H1 (cell line): ENCODE measurements at regions not wholly inside any gene's neighbourhood (a gene's known extent, or its start where the extent isn't known, plus 50 kb on each side); places are given as distances from the start of the nearest gene placed in this dataset.

Experiments used
- CTCF ChIA-PET: fragments of 300-600 bp; sonication (Branson Sonifier 250); formaldehyde crosslinking; loops from one replicate; lab custom pipeline; 2021; ENCODE audit not compliant: partially characterized antibody; lab: Charles Lee
- POLR2A ChIA-PET: fragments of 300-600 bp; sonication (Branson Sonifier 250); formaldehyde crosslinking; loops from one replicate; lab custom pipeline; 2021; ENCODE audit warnings: inconsistent platforms; ENCODE audit not compliant: partially characterized antibody; lab: Charles Lee
- DNase-seq, 2 experiments: peaks; one replicate each; pipeline versions ENCODE4 v3.0.0 to v3.0.0-alpha.2; 2010 to 2022; ENCODE audit warnings: low spot score in 2 of 2, low read depth in 1 of 2, mixed read lengths in 1 of 2
- FAIRE-seq: peaks from 2 replicates; lab custom pipeline; 2011; peaks lifted over from hg19 to GRCh38; lab: Jason Lieb, UNC
- H2AFZ ChIP-seq: 2 replicates; pipeline ENCODE4 v1.8.1; 2012; ENCODE audit warnings: low read length, inconsistent platforms
- H2AK5ac ChIP-seq: 2 replicates; pipeline ENCODE4 v1.6.1; 2013; ENCODE audit warnings: low read depth, low read length
- H2BK120ac ChIP-seq: replicated peaks from 2 replicates; pipeline ENCODE3; 2013; ENCODE audit warnings: low read depth, low read length, inconsistent platforms
- H2BK12ac ChIP-seq: 2 replicates; pipeline ENCODE4 v1.6.1; 2013; ENCODE audit warnings: low read depth, low read length
- H2BK15ac ChIP-seq: 2 replicates; pipeline ENCODE4 v1.6.1; 2013; ENCODE audit warnings: low read length
- H2BK20ac ChIP-seq: 2 replicates; pipeline ENCODE4 v1.6.1; 2013; ENCODE audit warnings: low read length
- H2BK5ac ChIP-seq: 2 replicates; pipeline ENCODE4 v1.6.1; 2013; ENCODE audit warnings: low read depth, low read length
- H3K14ac ChIP-seq: 2 replicates; pipeline ENCODE4 v1.6.1; 2013; ENCODE audit warnings: inconsistent platforms; ENCODE audit not compliant: insufficient read length
- H3K18ac ChIP-seq: 2 replicates; pipeline ENCODE4 v1.6.1; 2013; ENCODE audit warnings: low read length; ENCODE audit errors: extremely low read depth
- H3K23ac ChIP-seq: 2 replicates; pipeline ENCODE4 v1.6.1; 2013; ENCODE audit warnings: inconsistent platforms; ENCODE audit not compliant: insufficient read length
- H3K23me2 ChIP-seq: 2 replicates; pipeline ENCODE4 v1.6.1; 2013; ENCODE audit warnings: low read depth, low read length
- H3K27ac ChIP-seq: 2 replicates; pipeline ENCODE4 v1.6.1; 2011; ENCODE audit warnings: low read depth, low read length, inconsistent platforms
- H3K27me3 ChIP-seq, 4 experiments: replicated peaks in 1 of 4; 1 replicate in 1 of 4; 2 replicates in 3 of 4; pipeline versions ENCODE4 v1.6.1 to v1.8.1; 2011 to 2013; ENCODE audit warnings: low read length in 3 of 4, mild to moderate bottlenecking in 3 of 4, inconsistent platforms in 2 of 4, mixed read lengths in 2 of 4, moderate library complexity in 1 of 4; ENCODE audit not compliant: control insufficient read depth in 3 of 4, insufficient read depth in 3 of 4; ENCODE audit errors: extremely low read depth in 1 of 4
- H3K36me3 ChIP-seq, 4 experiments: 2 replicates each; pipeline versions ENCODE4 v1.6.1 to v1.8.1; 2011 to 2013; ENCODE audit warnings: mild to moderate bottlenecking in 4 of 4, low read length in 3 of 4, moderate library complexity in 2 of 4, control low read depth in 1 of 4, inconsistent platforms in 1 of 4; ENCODE audit not compliant: insufficient read depth in 4 of 4, control insufficient read depth in 2 of 4
- H3K4ac ChIP-seq: replicated peaks from 2 replicates; pipeline ENCODE3; 2013; ENCODE audit warnings: low read length, low read depth, mixed read lengths, inconsistent platforms; ENCODE audit not compliant: insufficient read length
- H3K4me1 ChIP-seq, 4 experiments: replicated peaks in 1 of 4; 1 replicate in 1 of 4; 2 replicates in 3 of 4; pipeline versions ENCODE4 v1.6.1 to v1.8.1; 2011 to 2013; ENCODE audit warnings: low read length in 3 of 4, inconsistent platforms in 2 of 4, mixed read lengths in 1 of 4; ENCODE audit not compliant: insufficient read depth in 4 of 4, control insufficient read depth in 3 of 4
- H3K4me2 ChIP-seq, 2 experiments: 2 replicates each; pipeline versions ENCODE4 v1.6.1 to v1.8.1; 2011 to 2013; ENCODE audit warnings: low read depth in 2 of 2, low read length in 2 of 2, control low read depth in 1 of 2, inconsistent platforms in 1 of 2, mild to moderate bottlenecking in 1 of 2; ENCODE audit not compliant: insufficient read depth in 1 of 2
- H3K4me3 ChIP-seq, 4 experiments: fragments of 200-600, 300-600 bp in 1 of 4; sonication (generic), shearing (Covaris generic), sonication (Bioruptor Twin) in 1 of 4; 2 replicates each; pipeline versions ENCODE4 v1.5.1 to v1.8.1; 2011 to 2016; ENCODE audit warnings: low read length in 4 of 4, low read depth in 3 of 4, control low read depth in 2 of 4, inconsistent platforms in 2 of 4, mild to moderate bottlenecking in 2 of 4, mixed read lengths in 1 of 4, moderate library complexity in 1 of 4; ENCODE audit not compliant: insufficient read depth in 2 of 4; ENCODE audit errors: extremely low read depth in 1 of 4
- H3K56ac ChIP-seq: replicated peaks from 2 replicates; pipeline ENCODE3; 2013; ENCODE audit warnings: low read depth, mild to moderate bottlenecking, mixed read lengths, low read length, inconsistent platforms; ENCODE audit not compliant: insufficient read length
- H3K79me1 ChIP-seq: 2 replicates; pipeline ENCODE4 v1.6.1; 2013; ENCODE audit warnings: low read depth, low read length, control low read depth
- H3K79me2 ChIP-seq, 2 experiments: 2 replicates each; pipeline versions ENCODE4 v1.6.1 to v1.8.1; 2012 to 2013; ENCODE audit warnings: low read length in 2 of 2, mild to moderate bottlenecking in 2 of 2, inconsistent platforms in 1 of 2; ENCODE audit not compliant: insufficient read depth in 2 of 2, control insufficient read depth in 1 of 2
- H3K9ac ChIP-seq, 4 experiments: replicated peaks in 1 of 4; 1 replicate in 1 of 4; 2 replicates in 3 of 4; pipeline versions ENCODE4 v1.6.1 to v1.8.1; 2011 to 2013; ENCODE audit warnings: low read depth in 3 of 4, low read length in 3 of 4, control low read depth in 2 of 4, mild to moderate bottlenecking in 2 of 4, moderate library complexity in 2 of 4, inconsistent platforms in 1 of 4; ENCODE audit errors: extremely low read depth in 1 of 4
- H3K9me3 ChIP-seq, 2 experiments: 2 replicates each; pipeline versions ENCODE4 v1.6.1 to v1.8.1; 2012 to 2013; ENCODE audit warnings: mild to moderate bottlenecking in 2 of 2, moderate library complexity in 2 of 2, control low read depth in 1 of 2, inconsistent platforms in 1 of 2, low read depth in 1 of 2, low read length in 1 of 2, mixed read lengths in 1 of 2; ENCODE audit not compliant: insufficient read depth in 2 of 2
- H4K20me1 ChIP-seq, 2 experiments: replicated peaks in 1 of 2; 2 replicates each; pipeline versions ENCODE3 to v1.8.1; 2011 to 2013; ENCODE audit warnings: inconsistent platforms in 2 of 2, low read length in 2 of 2, mild to moderate bottlenecking in 1 of 2; ENCODE audit not compliant: insufficient read depth in 2 of 2, control insufficient read depth in 1 of 2
- H4K5ac ChIP-seq: 2 replicates; pipeline ENCODE4 v1.6.1; 2013; ENCODE audit warnings: low read length, low read depth, mixed read lengths, inconsistent platforms; ENCODE audit not compliant: insufficient read length
- H4K8ac ChIP-seq: 2 replicates; pipeline ENCODE4 v1.8.0; 2013; ENCODE audit warnings: mild to moderate bottlenecking, moderate library complexity, low read length, inconsistent platforms; ENCODE audit not compliant: insufficient read depth; ENCODE audit errors: extremely low read depth
- H4K91ac ChIP-seq: replicated peaks from 2 replicates; pipeline ENCODE3; 2013; ENCODE audit warnings: low read length, mixed read lengths, inconsistent platforms; ENCODE audit not compliant: insufficient read length
- CBX5 ChIP-seq: fragments of 300-800, 300-1000 bp; sonication (generic); IDR thresholded peaks from 2 replicates; pipeline ENCODE4 v1.7.1; 2016; ENCODE audit warnings: antibody characterized with exemption, low read length, low read depth
- GTF2F1 ChIP-seq: IDR thresholded peaks from 2 replicates; pipeline ENCODE4 v1.6.1; 2012; ENCODE audit warnings: low read depth, low read length, improper control_type of control experiment, borderline replicate concordance
- HDAC2 ChIP-seq, 2 experiments: fragments of 300-600 bp in 1 of 2; sonication (generic) in 1 of 2; IDR thresholded peaks; 2 replicates each; pipeline ENCODE4 v1.6.1; 2011 to 2012; ENCODE audit warnings: low read depth in 2 of 2, low read length in 2 of 2, mild to moderate bottlenecking in 2 of 2, moderate library complexity in 2 of 2, borderline replicate concordance in 1 of 2, inconsistent platforms in 1 of 2
- HDAC6 ChIP-seq: IDR thresholded peaks from one replicate; pipeline ENCODE4 v1.7.1; 2012; ENCODE audit warnings: low read depth, mild to moderate bottlenecking, inconsistent platforms, low read length, moderate library complexity
- JUND ChIP-seq: IDR thresholded peaks from 2 replicates; pipeline ENCODE4 v1.6.1; 2011; ENCODE audit warnings: mild to moderate bottlenecking, improper control_type of control experiment, low read length
- POLR2A ChIP-seq, 2 experiments: IDR thresholded peaks; 1 replicate in 1 of 2; 2 replicates in 1 of 2; pipeline ENCODE4 v1.6.1; 2011; ENCODE audit warnings: low read depth in 2 of 2, low read length in 2 of 2, mild to moderate bottlenecking in 2 of 2; ENCODE audit errors: control extremely low read depth in 1 of 2
- POLR2AphosphoS5 ChIP-seq: IDR thresholded peaks from 2 replicates; pipeline ENCODE4 v1.6.1; 2011; ENCODE audit warnings: low read depth, low read length
- POU5F1 ChIP-seq: IDR thresholded peaks from 2 replicates; pipeline ENCODE4 v1.6.1; 2011; ENCODE audit warnings: low read depth, mild to moderate bottlenecking, low read length, moderate library complexity
- RBBP5 ChIP-seq: IDR thresholded peaks from 2 replicates; pipeline ENCODE4 v1.7.1; 2012; ENCODE audit warnings: low read depth, mild to moderate bottlenecking, inconsistent platforms, low read length, moderate library complexity, borderline replicate concordance
- SIRT6 ChIP-seq: IDR thresholded peaks from one replicate; pipeline ENCODE4 v1.7.1; 2012; ENCODE audit warnings: low read length, inconsistent platforms
- SRF ChIP-seq: IDR thresholded peaks from 2 replicates; pipeline ENCODE4 v1.6.1; 2011; ENCODE audit warnings: mild to moderate bottlenecking, low read depth, low read length, moderate library complexity
- YY1 ChIP-seq: IDR thresholded peaks from 2 replicates; pipeline ENCODE4 v1.6.1; 2011; ENCODE audit warnings: low read depth, mild to moderate bottlenecking, low read length
- WGBS, 2 experiments: shearing (Covaris generic) in 1 of 2; methylation state at CpG; one replicate each; pipeline versions ENCODE4 v1.1.6 to v1.1.7; 2013 to 2015; ENCODE audit warnings: low lambda C conversion rate in 2 of 2, mixed read lengths in 2 of 2, inconsistent platforms in 1 of 2, low coverage in 1 of 2, missing lambda C conversion rate in 1 of 2; ENCODE audit not compliant: insufficient replicate concordance in 2 of 2, insufficient coverage in 1 of 2, insufficient read length in 1 of 2; ENCODE audit errors: extremely low coverage in 1 of 2, missing lambda C conversion rate in 1 of 2; 5-methylcytosine and 5-hydroxymethylcytosine counted together
- TF ChIP-seq, protein P1 (sequence below): IDR thresholded peaks from 2 replicates; pipeline ENCODE4 v1.6.1; 2012; ENCODE audit warnings: low read length, inconsistent platforms
- TF ChIP-seq, protein P2 (sequence below): IDR thresholded peaks from 2 replicates; pipeline ENCODE4 v1.6.1; 2011; ENCODE audit warnings: low read depth, mild to moderate bottlenecking, low read length; ENCODE audit not compliant: insufficient read depth

DNA sequence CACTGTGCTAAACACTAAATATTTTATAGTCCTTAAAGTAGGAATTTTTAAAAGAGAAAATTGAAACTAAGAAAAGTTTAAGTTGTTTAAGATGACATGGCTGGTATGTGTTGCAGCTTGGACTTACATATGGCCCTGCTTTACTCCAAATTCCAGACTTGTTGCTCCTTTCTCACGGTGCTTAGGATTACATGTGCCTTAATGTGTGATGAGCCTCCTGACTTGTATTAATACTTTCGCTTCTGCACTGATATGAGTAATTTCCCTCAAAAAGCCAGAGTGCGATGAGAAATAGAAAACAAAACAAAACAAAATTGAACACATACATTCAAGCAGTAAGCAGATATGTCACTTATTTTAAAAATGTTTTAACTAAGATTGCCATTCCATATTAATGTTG, 250.2 kb downstream of the VGLL3 start:
- 91% methylated on average over 3 of the region's 3 CpGs; no CpG with 5 or more reads in 1 of the 2 experiments for WGBS, 2 experiments
- H3K4me3 ChIP-seq: no peak overlapping the region
- no peaks in the 10 kb centered on the region for H3K79me2 ChIP-seq
- no peak overlapping the region for H3K23ac ChIP-seq
- H3K27me3 ChIP-seq: no peaks in the 10 kb centered on the region
- no peak overlapping the region for H2BK12ac ChIP-seq
- H3K4me1 ChIP-seq: no peaks in the 10 kb centered on the region
- no peaks in the 10 kb centered on the region for H3K79me1 ChIP-seq
- POLR2A ChIA-PET: no interaction called here
- no peak overlapping the region for H2BK15ac ChIP-seq
- no peak for TF ChIP-seq SRF
- TF ChIP-seq, protein P1, sequence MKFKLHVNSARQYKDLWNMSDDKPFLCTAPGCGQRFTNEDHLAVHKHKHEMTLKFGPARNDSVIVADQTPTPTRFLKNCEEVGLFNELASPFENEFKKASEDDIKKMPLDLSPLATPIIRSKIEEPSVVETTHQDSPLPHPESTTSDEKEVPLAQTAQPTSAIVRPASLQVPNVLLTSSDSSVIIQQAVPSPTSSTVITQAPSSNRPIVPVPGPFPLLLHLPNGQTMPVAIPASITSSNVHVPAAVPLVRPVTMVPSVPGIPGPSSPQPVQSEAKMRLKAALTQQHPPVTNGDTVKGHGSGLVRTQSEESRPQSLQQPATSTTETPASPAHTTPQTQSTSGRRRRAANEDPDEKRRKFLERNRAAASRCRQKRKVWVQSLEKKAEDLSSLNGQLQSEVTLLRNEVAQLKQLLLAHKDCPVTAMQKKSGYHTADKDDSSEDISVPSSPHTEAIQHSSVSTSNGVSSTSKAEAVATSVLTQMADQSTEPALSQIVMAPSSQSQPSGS: no peak
- TF ChIP-seq YY1: no peak
- no peak for TF ChIP-seq POU5F1
- TF ChIP-seq, protein P2, sequence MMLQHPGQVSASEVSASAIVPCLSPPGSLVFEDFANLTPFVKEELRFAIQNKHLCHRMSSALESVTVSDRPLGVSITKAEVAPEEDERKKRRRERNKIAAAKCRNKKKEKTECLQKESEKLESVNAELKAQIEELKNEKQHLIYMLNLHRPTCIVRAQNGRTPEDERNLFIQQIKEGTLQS: no peak
- no peak for TF ChIP-seq RBBP5
- no peak for TF ChIP-seq JUND
- no peak for TF ChIP-seq HDAC6
- TF ChIP-seq CBX5: no peak
- TF ChIP-seq POLR2A (IDR thresholded peaks at IDR 0.05; ENCODE audit: control extremely low read depth in 1 of 2, low read depth in 2 of 2, low read length in 2 of 2): no peak
- TF ChIP-seq POLR2AphosphoS5: no peak
- no peak for TF ChIP-seq SIRT6
- TF ChIP-seq GTF2F1: no peak
- no peak for TF ChIP-seq HDAC2 (IDR thresholded peaks at IDR 0.05; ENCODE audit: borderline replicate concordance in 1 of 2, low read depth in 2 of 2, low read length in 2 of 2)
- no peak overlapping the region for H3K18ac ChIP-seq
- no peak overlapping the region for H2BK120ac ChIP-seq
- no peaks in the 10 kb centered on the region for H4K20me1 ChIP-seq
- H3K9me3 ChIP-seq: no peaks in the 10 kb centered on the region
- H4K5ac ChIP-seq: no peak overlapping the region
- no peak overlapping the region for H2BK5ac ChIP-seq
- H4K91ac ChIP-seq: no peak overlapping the region
- CTCF ChIA-PET: no interaction called here
- FAIRE-seq: no peak
- no peak overlapping the region for H4K8ac ChIP-seq
- no peak overlapping the region for H3K14ac ChIP-seq
- no peak overlapping the region for H3K27ac ChIP-seq
- no peak overlapping the region for H3K9ac ChIP-seq
- no peak overlapping the region for H3K4ac ChIP-seq
- H2AK5ac ChIP-seq: no peak overlapping the region
- H2BK20ac ChIP-seq: no peak overlapping the region
- no peaks in the 10 kb centered on the region for H3K36me3 ChIP-seq
- no peak for DNase-seq
- no peaks in the 10 kb centered on the region for H3K23me2 ChIP-seq
- no peak overlapping the region for H3K56ac ChIP-seq
- no peak overlapping the region for H3K4me2 ChIP-seq
- no peak overlapping the region for H2AFZ ChIP-seq
